ENCODE measurements at regions not wholly inside any gene's neighbourhood (a gene's known extent, or its start where the extent isn't known, plus 50 kb on each side); places are given as distances from the start of the nearest gene placed in this dataset.

- DNase-seq (ENCODE audit: low read depth, low spot score), result no peak
- POLR2A ChIA-PET, result no interaction called here
- TF ChIP-seq CTCF (IDR thresholded peaks at IDR 0.05; ENCODE audit: insufficient read depth, low read length, missing control alignments), result no peak
- CTCF ChIA-PET, result no interaction called here
- H3K4me3 ChIP-seq (ENCODE audit: low read depth, low read length), result no peak overlapping the region
Observed at GRCh38 chr7:42753811-42754363, 158.0 kb downstream of the C7orf25 start.

- ChIA-PET CTCF (no interaction called here), POLR2A (no interaction called here)
- TF ChIP-seq CTCF (IDR thresholded peaks at IDR 0.05; ENCODE audit: insufficient read depth, low read length, missing control alignments), result no peak
Observed at GRCh38 chr7:42753367-42753766, 158.5 kb downstream of the C7orf25 start.

GRCh38 chr7:42750172-42750571 lies 161.7 kb downstream of the C7orf25 start:
- ChIA-PET POLR2A (no interaction called here), CTCF (no interaction called here)
- no peak for TF ChIP-seq CTCF (IDR thresholded peaks at IDR 0.05; ENCODE audit: insufficient read depth, low read length, missing control alignments)
- no peak for DNase-seq (ENCODE audit: low read depth, low spot score)
- H3K4me3 ChIP-seq (ENCODE audit: low read depth, low read length), result no peak overlapping the region

More at GRCh38 chr7:42753367-42753766, 158.5 kb downstream of the C7orf25 start:
- no peak overlapping the region for H3K4me3 ChIP-seq (ENCODE audit: low read depth, low read length)
- DNase-seq (ENCODE audit: low read depth, low spot score), result no peak

- TF ChIP-seq CTCF (IDR thresholded peaks at IDR 0.05; ENCODE audit: insufficient read depth, low read length, missing control alignments), result no peak
- no peak for DNase-seq (ENCODE audit: low read depth, low spot score)
- ChIA-PET CTCF (interaction anchor here (1.2 kb wide), 1 partner anchor 767 kb away, joined by 3 read pairs; no protein-coding TSS in a partner anchor), POLR2A (no interaction called here)
- no peak overlapping the region for H3K4me3 ChIP-seq (ENCODE audit: low read depth, low read length)
Observed at GRCh38 chr7:42747044-42747443, 164.8 kb downstream of the C7orf25 start.

- DNase-seq (ENCODE audit: low read depth, low spot score), result no peak
- ChIA-PET CTCF (interaction anchor here (1.1 to 1.2 kb wide), 2 partner anchors 44 to 766 kb away, joined by 3 to 4 read pairs; no protein-coding TSS in a partner anchor), POLR2A (no interaction called here)
- no peak overlapping the region for H3K4me3 ChIP-seq (ENCODE audit: low read depth, low read length)
- TF ChIP-seq CTCF (IDR thresholded peaks at IDR 0.05; ENCODE audit: insufficient read depth, low read length, missing control alignments), result no peak
Observed at GRCh38 chr7:42746214-42746613, 165.7 kb downstream of the C7orf25 start.

- TF ChIP-seq CTCF (IDR thresholded peaks at IDR 0.05; ENCODE audit: insufficient read depth, low read length, missing control alignments), result peak; percentile 65
- H3K4me3 ChIP-seq (ENCODE audit: low read depth, low read length), result no peak overlapping the region
- CTCF ChIA-PET, result interaction anchor here (0.6 to 1.4 kb wide), 4 partner anchors 15 to 768 kb away, joined by 3 to 4 read pairs (median 4); no protein-coding TSS in a partner anchor
- no peak for DNase-seq (ENCODE audit: low read depth, low spot score)
- POLR2A ChIA-PET, result no interaction called here
Observed at GRCh38 chr7:42745357-42746059, 166.4 kb downstream of the C7orf25 start.
